K562 (cell line): ENCODE measurements at regions not wholly inside any gene's neighbourhood (a gene's known extent, or its start where the extent isn't known, plus 50 kb on each side); places are given as distances from the start of the nearest gene placed in this dataset.

ENCODE experiments used
- ATAC-seq: fragments of 200-7000 bp; cut with Tn5 transposase; 3 replicates; pipeline ENCODE4 v1.9.1; 2020; ENCODE audit warnings: moderate library complexity
- BruUV-seq: library from RNA; stranded (reverse); fragments of 400-500 nt; replicated peaks from 2 replicates; lab custom pipeline; 2021; lab: Mats Ljungman, UMichigan
- CTCF ChIA-PET: fragments of 300-600 bp; formaldehyde crosslinking; extraction: SDS; loops from one replicate; lab custom pipeline; 2021; ENCODE audit warnings: low intra/inter-chr PET ratio; lab: Yijun Ruan, JAX
- POLR2A ChIA-PET: fragments of 300-600, 350-650 bp; sonication (Branson Sonifier 250); formaldehyde crosslinking; extraction: SDS; loops from one replicate; lab custom pipeline; 2021; ENCODE audit warnings: antibody characterized with exemption, inconsistent platforms; lab: Yijun Ruan, JAX
- DNase-seq, 4 experiments: peaks; one replicate each; pipeline versions ENCODE4 v3.0.0 to v3.0.0-alpha.2; 2011 to 2018; ENCODE audit warnings: low spot score in 3 of 4, mixed read lengths in 3 of 4; ENCODE audit errors: extremely low read depth in 1 of 4
- FAIRE-seq: peaks from 2 replicates; lab custom pipeline; 2011; peaks lifted over from hg19 to GRCh38; lab: Jason Lieb, UNC
- H2AFZ ChIP-seq: 2 replicates; pipeline ENCODE4 v1.6.0; 2011; ENCODE audit warnings: low read depth, low read length, control low read depth, inconsistent platforms
- H3K27ac ChIP-seq: fragments of 200-600 bp; 3 replicates; pipeline ENCODE4 v1.8.0; 2011; ENCODE audit warnings: low read depth, mild to moderate bottlenecking, control low read depth, inconsistent platforms, low read length, moderate library complexity, mixed read lengths; ENCODE audit errors: extremely low read depth
- H3K27me3 ChIP-seq, 2 experiments: fragments of 300-600 bp in 1 of 2; 2 replicates in 1 of 2; 3 replicates in 1 of 2; pipeline versions ENCODE4 v1.6.0 to v1.8.0; 2011; ENCODE audit warnings: inconsistent platforms in 2 of 2, low read length in 2 of 2, mild to moderate bottlenecking in 1 of 2, mixed read lengths in 1 of 2, moderate library complexity in 1 of 2; ENCODE audit not compliant: control insufficient read depth in 2 of 2, insufficient read depth in 2 of 2
- H3K36me3 ChIP-seq: fragments of 300-600 bp; 3 replicates; pipeline ENCODE4 v1.8.0; 2011; ENCODE audit warnings: mild to moderate bottlenecking, low read length, inconsistent platforms; ENCODE audit not compliant: control insufficient read depth, insufficient read depth
- H3K4me1 ChIP-seq, 2 experiments: fragments of 200-600 bp in 1 of 2; replicated peaks in 1 of 2; 2 replicates in 1 of 2; 3 replicates in 1 of 2; pipeline versions ENCODE4 v1.5.1 to v1.8.0; 2011; ENCODE audit warnings: inconsistent platforms in 2 of 2, low read length in 2 of 2, mild to moderate bottlenecking in 1 of 2, mixed read lengths in 1 of 2, moderate library complexity in 1 of 2; ENCODE audit not compliant: control insufficient read depth in 2 of 2, insufficient read depth in 2 of 2
- H3K4me2 ChIP-seq: 2 replicates; pipeline ENCODE4 v1.6.1; 2011; ENCODE audit warnings: low read length, control low read depth, inconsistent platforms, mixed read lengths; ENCODE audit not compliant: insufficient read depth
- H3K4me3 ChIP-seq: fragments of 200-600 bp; sonication (generic), shearing (Covaris generic); 2 replicates; pipeline ENCODE4 v1.5.1; 2016; ENCODE audit warnings: control low read depth, inconsistent platforms
- H3K79me2 ChIP-seq: fragments of 200-600 bp; 3 replicates; pipeline ENCODE4 v1.8.0; 2011; ENCODE audit warnings: low read length, inconsistent platforms; ENCODE audit not compliant: control insufficient read depth, insufficient read depth
- H3K9ac ChIP-seq, 2 experiments: 2 replicates each; pipeline versions ENCODE4 v1.6.0 to v1.6.1; 2011; ENCODE audit warnings: low read depth in 2 of 2, low read length in 2 of 2, control low read depth in 1 of 2, inconsistent platforms in 1 of 2, mild to moderate bottlenecking in 1 of 2, mixed read lengths in 1 of 2; ENCODE audit not compliant: insufficient read depth in 1 of 2
- H3K9me1 ChIP-seq: one replicate; pipeline ENCODE4 v1.6.0; 2011; ENCODE audit warnings: inconsistent platforms, mild to moderate bottlenecking, low read length, moderate library complexity; ENCODE audit not compliant: control insufficient read depth, insufficient read depth
- H3K9me3 ChIP-seq: replicated peaks from 2 replicates; pipeline ENCODE4 v1.5.1; 2011; ENCODE audit warnings: low read depth, low read length, inconsistent platforms; ENCODE audit not compliant: control insufficient read depth, insufficient read depth
- H4K20me1 ChIP-seq: replicated peaks from 2 replicates; pipeline ENCODE4 v1.6.1; 2011; ENCODE audit warnings: low read length, inconsistent platforms, mixed read lengths; ENCODE audit not compliant: control insufficient read depth, insufficient read depth
- BMI1 ChIP-seq: fragments of 150-350 bp; IDR thresholded peaks from 2 replicates; pipeline ENCODE4 v1.6.1; 2014; ENCODE audit warnings: low read length
- CBFB ChIP-seq: sonication (generic); formaldehyde crosslinking; IDR thresholded peaks from 2 replicates; pipeline ENCODE4 v1.4.0; 2020; ENCODE audit warnings: mild to moderate bottlenecking, missing genetic modification reagents
- CHCHD3 ChIP-seq: fragments of 250-450 bp; sonication (Bioruptor Pico); IDR thresholded peaks from 2 replicates; pipeline ENCODE4 v2.1.2; 2022; ENCODE audit warnings: mild to moderate bottlenecking
- DLX4 ChIP-seq: fragments of 250-450 bp; sonication (Bioruptor Pico); IDR thresholded peaks from 2 replicates; pipeline ENCODE4 v1.6.1; 2021; ENCODE audit warnings: mild to moderate bottlenecking
- EZH2 ChIP-seq: IDR thresholded peaks from 2 replicates; pipeline ENCODE4 v1.6.1; 2012; ENCODE audit warnings: low read depth, mild to moderate bottlenecking, inconsistent platforms, low read length, borderline replicate concordance
- KAT2B ChIP-seq: IDR thresholded peaks from one replicate; pipeline ENCODE4 v1.6.1; 2012; ENCODE audit warnings: low read depth, mild to moderate bottlenecking, control low read depth, inconsistent platforms, low read length, moderate library complexity
- KHSRP ChIP-seq: fragments of 450-650 bp; IDR thresholded peaks from 2 replicates; pipeline ENCODE4 v1.6.1; 2017
- NRF1 ChIP-seq, 2 experiments: fragments of 450-650 bp; IDR thresholded peaks in 1 of 2; conservative IDR thresholded peaks in 1 of 2; 2 replicates each; pipeline ENCODE4 v1.6.1; 2014; ENCODE audit warnings: mild to moderate bottlenecking in 2 of 2
- RHOXF2B ChIP-seq: fragments of 250-450 bp; sonication (Bioruptor Pico); conservative IDR thresholded peaks from 2 replicates; pipeline ENCODE4 v1.5.1; 2021
- SAFB2 ChIP-seq: fragments of 200-400 bp; formaldehyde crosslinking; IDR thresholded peaks from 2 replicates; pipeline ENCODE4 v1.6.1; 2018; ENCODE audit warnings: borderline replicate concordance, low read length, low read depth, moderate library complexity; ENCODE audit not compliant: severe bottlenecking
- TRIM24 ChIP-seq, 2 experiments: fragments of 450-650 bp; IDR thresholded peaks; 2 replicates each; pipeline ENCODE4 v1.6.1; 2016
- ZFP30 ChIP-seq: fragments of 250-450 bp; sonication (Bioruptor Pico); IDR thresholded peaks from 2 replicates; pipeline ENCODE4 v1.8.0; 2022; ENCODE audit warnings: moderate library complexity, mild to moderate bottlenecking, inconsistent platforms, borderline replicate concordance
- ZKSCAN8 ChIP-seq: fragments of 200-800 bp; sonication (Bioruptor generic); IDR thresholded peaks from 2 replicates; pipeline ENCODE4 v1.6.1; 2016; ENCODE audit warnings: missing genetic modification characterization, missing compliant biosample characterization
- ZMIZ1 ChIP-seq, 2 experiments: fragments of 150-350 bp in 1 of 2; IDR thresholded peaks; 2 replicates each; pipeline ENCODE4 v1.6.1; 2012 to 2016; ENCODE audit warnings: low read depth in 2 of 2, low read length in 2 of 2, mild to moderate bottlenecking in 1 of 2, moderate library complexity in 1 of 2
- ZNF282 ChIP-seq: sonication (generic); formaldehyde crosslinking; IDR thresholded peaks from 2 replicates; pipeline ENCODE4 v1.8.1; 2023; ENCODE audit warnings: missing genetic modification reagents
- ZNF561 ChIP-seq: fragments of 450-650 bp; formaldehyde crosslinking; conservative IDR thresholded peaks from 2 replicates; pipeline ENCODE4 v1.4.0; 2020; ENCODE audit warnings: mild to moderate bottlenecking, moderate library complexity
- ZNF592 ChIP-seq: fragments of 450-650 bp; IDR thresholded peaks from 2 replicates; pipeline ENCODE4 v1.6.1; 2017; ENCODE audit warnings: antibody characterized with exemption, mild to moderate bottlenecking
- ZSCAN32 ChIP-seq: fragments of 450-650 bp; formaldehyde crosslinking; IDR thresholded peaks from 2 replicates; pipeline ENCODE4 v1.4.0; 2020; ENCODE audit warnings: mild to moderate bottlenecking, moderate library complexity
- WGBS: fragments of 100-300 bp; shearing (Covaris generic); methylation state at CpG from one replicate; pipeline ENCODE4 v1.1.6; 2016; ENCODE audit warnings: low coverage, mixed read lengths; ENCODE audit not compliant: insufficient coverage; ENCODE audit errors: missing lambda C conversion rate; 5-methylcytosine and 5-hydroxymethylcytosine counted together
- in situ Hi-C: fragments of 300-500 bp; cut with MboI; formaldehyde crosslinking; loops from 4 replicates; pipeline ENCODE4 v1.15.0; 2018; ENCODE audit warnings: inconsistent platforms, mixed read lengths
- intact Hi-C: fragments of 100-400 bp; cut with micrococcal nuclease; formaldehyde crosslinking; loops from 2 replicates; pipeline ENCODE4 v1.14.2; 2022

- no peaks in the 10 kb centered on the region for H3K79me2 ChIP-seq
- H4K20me1 ChIP-seq, result no peaks in the 10 kb centered on the region
- ChIA-PET POLR2A (no interaction called here), CTCF (interaction anchor here (0.7 kb wide), 1 partner anchor 136 kb away, joined by 3 read pairs; no protein-coding TSS in a partner anchor)
- 0 out of 5 replicates have a peak, but pooled peaks cover 0 to 3% of the 10 kb centered on the region in 2 experiments for H3K27me3 ChIP-seq
- no peaks in the 10 kb centered on the region for H3K9me1 ChIP-seq
- intact Hi-C loops (no loop called here), in situ Hi-C loops (no loop called here)
- DNase-seq (no peak), FAIRE-seq (no peak), ATAC-seq (no peak)
- no peaks in the 10 kb centered on the region for H3K9me3 ChIP-seq
- H3K4me3 ChIP-seq, result no peak overlapping the region
- no peak overlapping the region for H3K27ac ChIP-seq
- TF ChIP-seq SAFB2 (no peak), TRIM24 (IDR thresholded peaks at IDR 0.05) (no peak), ZFP30 (CRISPR knock-in tag) (no peak), BMI1 (no peak), ZNF561 (no peak), ZNF592 (no peak), CHCHD3 (CRISPR knock-in tag) (no peak), CBFB (CRISPR knock-in tag) (no peak), DLX4 (CRISPR knock-in tag) (no peak), KAT2B (no peak), NRF1 (conservative IDR thresholded peaks at IDR 0.05 in 1 of 2, IDR thresholded peaks at IDR 0.05 in 1 of 2) (no peak), ZSCAN32 (CRISPR knock-in tag) (no peak), ZKSCAN8 (CRISPR knock-in tag) (no peak), RHOXF2B (CRISPR knock-in tag) (no peak), ZMIZ1 (IDR thresholded peaks at IDR 0.05; ENCODE audit: low read depth in 2 of 2, low read length in 2 of 2) (no peak), EZH2 (no peak), ZNF282 (CRISPR knock-in tag) (no peak), KHSRP (no peak)
- no peak overlapping the region for H3K9ac ChIP-seq
- no TSS peak for BruUV-seq
- H3K36me3 ChIP-seq, result no peaks in the 10 kb centered on the region
- 2% methylated on average over 6 of the region's 6 CpGs for WGBS
- H3K4me2 ChIP-seq, result no peak overlapping the region
- no peaks in the 10 kb centered on the region for H3K4me1 ChIP-seq
- H2AFZ ChIP-seq, result no peak overlapping the region
These were observed 228.5 kb downstream of the CDCA7 start for GRCh38 chr2:173583196-173583595.
